K562 (cell line): ENCODE measurements at regions not wholly inside any gene's neighbourhood (a gene's known extent, or its start where the extent isn't known, plus 50 kb on each side); places are given as distances from the start of the nearest gene placed in this dataset.

Experiments used
- E2F3 ChIP-seq: fragments of 250-450 bp; sonication (Bioruptor Pico); IDR thresholded peaks from 2 replicates; pipeline ENCODE4 v1.4.0; 2020; ENCODE audit warnings: mild to moderate bottlenecking
- HDAC1 ChIP-seq, 2 experiments: fragments of 450-650 bp; IDR thresholded peaks; 2 replicates each; pipeline ENCODE4 v1.6.1; 2016 to 2017; ENCODE audit warnings: inconsistent platforms in 1 of 2, mild to moderate bottlenecking in 1 of 2, moderate library complexity in 1 of 2
- ZNF318 ChIP-seq, 2 experiments: fragments of 450-650 bp; IDR thresholded peaks; 2 replicates each; pipeline ENCODE4 v1.6.1; 2016; ENCODE audit warnings: mild to moderate bottlenecking in 2 of 2, borderline replicate concordance in 1 of 2, low read depth in 1 of 2, moderate library complexity in 1 of 2
- TF ChIP-seq, protein P1 (sequence below): fragments of 450-650 bp; IDR thresholded peaks from 2 replicates; pipeline ENCODE4 v1.6.1; 2016; ENCODE audit warnings: mild to moderate bottlenecking

GRCh38 chr2:58730764-58731487 is 489.8 kb upstream of the FANCL start (continued):
- TF ChIP-seq HDAC1 (IDR thresholded peaks at IDR 0.05) (peak in 1 of 2 experiments; percentile 91; a peak in 2 of 4 replicates), E2F3 (CRISPR knock-in tag) (no peak), ZNF318 (IDR thresholded peaks at IDR 0.05; ENCODE audit: borderline replicate concordance in 1 of 2, low read depth in 1 of 2) (peak in 1 of 2 experiments; percentile 63; a peak in 1 of 4 replicates)
- TF ChIP-seq, protein P1, sequence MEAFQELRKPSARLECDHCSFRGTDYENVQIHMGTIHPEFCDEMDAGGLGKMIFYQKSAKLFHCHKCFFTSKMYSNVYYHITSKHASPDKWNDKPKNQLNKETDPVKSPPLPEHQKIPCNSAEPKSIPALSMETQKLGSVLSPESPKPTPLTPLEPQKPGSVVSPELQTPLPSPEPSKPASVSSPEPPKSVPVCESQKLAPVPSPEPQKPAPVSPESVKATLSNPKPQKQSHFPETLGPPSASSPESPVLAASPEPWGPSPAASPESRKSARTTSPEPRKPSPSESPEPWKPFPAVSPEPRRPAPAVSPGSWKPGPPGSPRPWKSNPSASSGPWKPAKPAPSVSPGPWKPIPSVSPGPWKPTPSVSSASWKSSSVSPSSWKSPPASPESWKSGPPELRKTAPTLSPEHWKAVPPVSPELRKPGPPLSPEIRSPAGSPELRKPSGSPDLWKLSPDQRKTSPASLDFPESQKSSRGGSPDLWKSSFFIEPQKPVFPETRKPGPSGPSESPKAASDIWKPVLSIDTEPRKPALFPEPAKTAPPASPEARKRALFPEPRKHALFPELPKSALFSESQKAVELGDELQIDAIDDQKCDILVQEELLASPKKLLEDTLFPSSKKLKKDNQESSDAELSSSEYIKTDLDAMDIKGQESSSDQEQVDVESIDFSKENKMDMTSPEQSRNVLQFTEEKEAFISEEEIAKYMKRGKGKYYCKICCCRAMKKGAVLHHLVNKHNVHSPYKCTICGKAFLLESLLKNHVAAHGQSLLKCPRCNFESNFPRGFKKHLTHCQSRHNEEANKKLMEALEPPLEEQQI: peak; percentile 71
- TF ChIP-seq, all 486 proteins: peak for 106
